ENCODE measurements at regions not wholly inside any gene's neighbourhood (a gene's known extent, or its start where the extent isn't known, plus 50 kb on each side); places are given as distances from the start of the nearest gene placed in this dataset.

DNA sequence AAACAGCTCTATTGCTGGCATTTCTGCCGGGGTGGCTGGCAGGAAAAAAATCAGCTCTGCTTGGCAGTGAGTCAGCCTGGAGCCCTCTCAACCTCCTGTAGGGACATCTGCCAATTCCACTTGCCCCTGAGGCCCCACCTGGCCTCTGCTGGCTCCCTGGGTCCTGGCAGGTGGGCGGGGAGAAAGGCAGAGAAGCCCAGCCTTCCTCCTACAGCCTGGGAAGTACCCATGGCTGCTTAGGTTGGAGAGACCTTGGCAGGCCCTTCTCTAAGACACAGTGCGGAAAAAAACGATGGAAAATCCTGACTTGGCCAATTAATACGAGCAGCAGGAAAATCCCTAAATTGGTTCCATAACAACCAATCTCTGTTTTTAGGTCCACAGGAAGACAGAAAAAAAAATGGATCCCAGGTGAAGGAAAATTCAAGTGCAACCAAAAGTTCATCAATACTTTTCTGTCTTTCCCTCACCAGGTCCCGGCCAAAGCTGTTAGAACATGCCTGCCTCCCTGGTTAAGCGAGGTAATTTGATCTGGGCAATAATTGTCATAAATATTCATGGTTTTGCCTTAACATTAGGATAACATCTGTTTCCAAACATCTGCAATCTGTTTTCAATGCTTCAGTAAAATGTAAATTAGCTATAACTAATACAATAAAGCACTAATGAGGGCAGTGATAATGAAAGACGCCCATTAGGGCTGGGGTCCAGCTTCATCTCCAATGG lies 245.9 kb downstream of the TFCP2L1 start:
- no peak for DNase-seq

DNA sequence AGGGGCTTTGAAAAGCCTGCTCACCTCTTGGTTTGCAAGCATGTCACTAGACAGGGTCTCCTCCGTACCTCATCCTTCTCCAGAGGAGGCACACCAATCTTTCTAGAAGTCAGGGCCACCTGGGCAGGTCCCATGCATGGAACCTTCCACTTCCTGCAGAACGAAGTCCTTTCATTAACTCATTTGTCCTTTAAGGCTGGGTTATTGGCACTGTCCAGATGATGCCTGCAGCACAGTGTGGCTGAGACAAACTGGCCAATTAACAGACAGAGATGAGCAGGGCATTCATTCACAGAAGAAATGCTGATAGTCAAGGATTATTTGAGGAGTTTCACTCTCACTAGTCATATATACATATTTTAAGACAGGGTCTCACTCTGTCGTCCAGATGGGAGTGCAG lies 245.3 kb downstream of the TFCP2L1 start:
- DNase-seq: no peak

DNA sequence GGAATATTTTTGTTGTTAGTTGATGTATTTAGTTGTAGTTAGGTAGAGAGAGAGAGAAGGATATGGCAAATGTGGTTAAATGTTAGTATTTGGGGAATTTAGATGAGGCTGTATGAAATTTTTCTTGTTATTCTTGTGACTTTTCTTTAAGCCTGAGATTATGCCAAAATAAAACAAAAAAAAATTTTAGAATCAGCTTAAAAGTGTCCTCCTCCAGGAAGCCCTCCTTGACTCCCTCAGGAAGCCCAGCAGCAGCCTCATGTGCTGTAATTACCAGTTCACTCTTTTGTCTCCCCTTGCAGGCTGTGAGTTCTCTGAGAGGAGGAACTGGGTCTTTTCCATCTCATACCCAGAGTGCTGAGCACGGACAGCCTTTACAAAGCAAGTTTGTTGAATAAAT lies 243.5 kb downstream of the TFCP2L1 start:
- no peak for DNase-seq

DNA sequence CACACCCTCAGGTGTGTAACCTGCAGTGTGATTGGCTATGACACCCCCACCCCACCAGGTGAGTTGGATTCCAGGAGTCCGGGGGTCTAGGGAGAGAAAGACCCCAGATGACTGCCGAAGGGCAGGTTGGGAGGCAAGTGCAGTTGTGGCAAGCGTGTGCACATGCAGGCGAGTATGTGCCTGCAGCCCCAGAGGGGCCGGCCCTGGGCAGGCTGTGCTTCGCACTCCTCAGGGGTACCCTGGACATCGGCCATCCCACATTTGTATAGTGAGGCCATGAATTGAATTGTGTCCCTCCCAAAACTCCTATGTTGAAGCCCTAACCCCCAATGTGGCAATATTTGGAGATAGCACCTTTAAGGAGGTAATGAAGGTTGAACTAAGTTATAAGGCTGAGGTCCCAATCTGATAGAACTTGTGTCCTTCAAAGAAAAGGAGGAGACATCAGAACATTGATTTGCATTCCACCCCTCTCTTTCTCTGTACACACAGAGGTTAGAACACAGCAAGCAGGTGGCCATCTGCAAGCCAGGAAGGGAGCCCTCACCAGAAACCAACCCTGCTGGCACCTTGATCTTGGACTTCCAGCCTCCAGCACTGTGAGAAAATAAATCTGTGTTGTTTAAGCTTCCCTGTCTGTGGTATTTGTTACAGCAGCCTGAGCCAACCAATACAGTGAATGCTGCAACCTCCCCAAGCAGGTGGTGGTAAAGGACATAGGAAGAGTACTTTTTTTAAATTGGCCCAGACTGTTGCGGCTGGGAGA lies 241.8 kb downstream of the TFCP2L1 start:
- no peak for DNase-seq

DNA sequence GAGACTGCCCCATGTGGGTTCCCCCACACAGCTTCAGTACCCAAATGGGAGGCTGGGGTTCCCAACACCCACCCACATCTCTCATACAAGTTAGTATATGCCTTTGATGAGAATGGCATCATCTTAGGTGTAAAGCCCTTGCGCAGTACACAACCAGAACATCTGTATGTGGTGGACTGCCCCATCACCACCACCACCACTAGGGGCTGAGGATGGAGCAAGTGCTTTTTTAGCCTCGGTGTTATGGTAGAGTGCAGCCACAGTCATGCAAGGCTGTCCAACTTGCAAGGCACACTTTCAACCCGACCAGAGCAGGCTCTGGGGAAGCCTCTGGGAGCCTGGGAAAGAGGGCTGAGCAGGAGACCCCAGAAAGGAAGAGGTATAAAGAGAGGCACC lies 241.2 kb downstream of the TFCP2L1 start:
- DNase-seq: no peak

DNA sequence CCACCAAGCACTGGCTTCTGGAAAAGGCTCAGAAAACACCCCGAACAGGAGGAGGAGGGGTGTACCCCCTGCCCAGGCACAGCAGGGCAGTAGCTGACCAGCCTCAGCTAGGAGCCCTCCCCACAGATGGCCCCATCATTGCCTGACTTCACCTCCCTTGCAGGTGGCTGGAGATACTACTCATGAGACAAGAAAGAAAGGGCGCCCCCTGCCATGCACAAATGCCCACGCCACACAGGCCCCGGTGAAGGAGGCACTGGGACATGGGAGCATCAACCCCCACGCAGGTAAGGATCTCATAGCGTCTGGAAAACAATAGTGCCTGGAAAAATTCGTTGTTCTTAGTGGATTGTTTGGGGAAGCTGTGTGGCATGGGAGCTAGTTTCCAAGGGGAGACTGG lies 240.6 kb downstream of the TFCP2L1 start:
- no peak for DNase-seq

DNA sequence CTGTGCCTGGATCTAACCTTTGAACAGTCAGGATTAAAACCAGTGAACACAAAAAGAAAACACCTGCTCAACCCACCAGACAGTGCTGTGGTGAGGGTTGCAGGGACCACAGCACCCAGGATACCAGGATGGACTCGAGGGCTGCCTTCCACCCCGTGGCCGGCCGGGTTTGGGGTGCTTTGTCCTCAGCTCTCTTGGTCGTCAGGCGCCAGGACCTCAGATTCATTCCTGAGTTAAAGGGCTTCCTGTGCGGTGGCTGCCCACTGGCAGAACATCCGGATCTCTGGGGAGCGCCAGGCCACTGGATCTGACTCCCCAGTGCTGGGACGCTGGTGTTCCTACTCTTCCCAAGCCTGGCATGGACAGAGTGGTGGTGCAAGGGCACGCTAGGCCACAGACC lies 239.8 kb downstream of the TFCP2L1 start:
- no peak for DNase-seq

DNA sequence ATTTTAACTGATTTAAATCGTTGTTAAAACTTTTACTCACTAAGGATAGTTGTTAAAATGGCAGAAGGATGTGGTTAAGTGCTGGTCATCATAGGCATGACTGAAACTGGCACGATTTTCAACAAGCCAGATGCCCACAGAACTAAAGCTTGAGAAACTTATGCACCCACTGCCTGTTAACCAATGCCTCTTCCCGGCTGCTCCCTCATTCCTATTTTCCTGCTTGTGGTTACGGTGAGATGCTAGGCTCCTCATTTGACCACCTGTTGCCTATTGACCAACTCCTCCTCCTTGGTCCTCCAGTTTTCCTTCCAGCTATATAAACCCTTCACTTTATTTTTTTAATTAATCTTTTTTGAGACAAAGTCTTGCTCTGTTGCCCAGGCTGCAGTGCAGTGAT lies 238.7 kb downstream of the TFCP2L1 start:
- DNase-seq: no peak

DNA sequence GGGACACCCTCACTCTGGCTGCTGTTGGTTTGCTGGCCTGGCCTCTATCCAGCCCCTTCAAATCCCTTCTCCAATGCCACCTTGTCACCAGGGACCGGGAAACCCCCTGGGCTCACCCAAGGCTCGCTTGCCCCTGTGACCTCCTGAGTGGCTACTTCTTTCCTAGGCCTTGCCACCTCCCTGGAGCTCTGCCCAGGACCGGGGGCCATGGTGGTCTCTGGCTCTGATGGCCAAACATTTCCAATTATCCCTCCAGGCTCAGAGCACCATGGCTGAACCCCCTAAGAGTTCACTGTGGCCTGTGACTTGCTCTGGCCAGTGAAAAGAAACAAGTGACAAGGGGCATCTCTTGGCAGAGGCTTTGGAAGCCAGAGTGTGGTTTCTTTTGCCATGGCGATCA lies 237.6 kb downstream of the TFCP2L1 start:
- no peak for DNase-seq

DNA sequence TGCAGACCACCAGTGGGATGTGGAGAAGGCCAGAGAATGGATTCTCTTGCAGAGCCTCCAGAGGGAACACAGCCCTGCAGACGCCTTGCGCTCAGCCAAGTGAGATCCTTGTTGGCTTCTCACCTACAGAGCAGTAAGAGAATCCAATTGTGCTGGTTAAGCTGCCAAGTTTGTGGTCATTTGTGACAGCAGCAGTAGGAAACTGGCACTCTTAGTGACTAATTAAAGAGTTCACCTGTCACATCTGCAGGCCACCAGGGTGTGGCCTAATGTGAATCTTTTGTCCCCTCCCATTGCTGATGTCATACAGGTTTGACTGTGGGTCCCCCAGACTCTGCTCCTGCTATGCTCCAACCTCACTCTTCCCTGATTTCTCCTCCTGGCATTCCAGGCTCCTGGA lies 235.9 kb downstream of the TFCP2L1 start:
- no peak for DNase-seq

DNA sequence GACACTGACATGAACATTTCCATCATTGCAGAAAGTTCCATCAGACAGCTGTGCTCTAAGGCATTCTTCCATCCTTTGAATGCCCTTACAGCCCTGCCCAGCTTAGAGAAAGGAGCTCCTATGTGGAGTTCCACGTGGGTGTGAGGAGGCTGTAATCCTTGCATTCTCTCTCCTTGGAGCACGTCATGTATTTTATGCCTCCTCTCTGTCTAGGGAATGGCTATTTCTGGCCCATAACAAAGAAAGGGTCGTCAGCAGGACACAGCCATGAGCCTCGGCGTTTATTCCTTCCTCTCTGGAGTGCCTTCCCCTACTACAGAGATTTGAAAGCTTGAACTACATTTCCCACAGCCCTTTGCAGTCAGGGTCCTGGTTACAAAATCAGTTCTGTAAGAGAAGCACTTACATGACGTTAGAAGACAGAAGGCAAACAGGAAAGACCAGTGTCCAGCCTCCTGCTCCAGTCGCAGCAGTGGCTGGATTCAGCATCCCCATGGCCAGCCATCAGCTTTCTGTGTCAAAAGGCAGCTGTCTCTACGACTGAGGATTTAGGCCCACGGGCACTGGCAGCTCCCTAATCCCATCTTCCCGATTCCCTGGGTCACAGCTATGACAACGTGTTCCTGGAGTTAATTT lies 234.9 kb downstream of the TFCP2L1 start:
- DNase-seq: no peak

DNA sequence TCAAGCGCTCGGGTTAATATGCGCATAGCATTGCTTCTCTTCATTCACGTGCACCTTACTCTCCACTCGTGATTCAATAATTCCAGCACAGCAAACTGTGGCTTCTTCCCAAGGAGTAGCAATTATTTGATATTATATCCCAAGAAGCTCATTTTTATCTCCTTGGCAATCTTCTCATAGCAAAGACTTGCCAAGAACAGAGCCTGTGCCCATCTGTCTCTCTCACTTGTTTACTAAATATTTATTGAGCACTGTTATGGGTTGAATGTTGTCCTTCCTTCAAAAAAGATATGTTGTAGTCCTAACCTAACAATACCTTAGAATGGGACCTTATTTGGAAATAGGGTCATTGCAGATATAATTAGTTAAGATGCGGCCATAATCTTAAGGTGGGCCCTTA lies 233.7 kb downstream of the TFCP2L1 start:
- DNase-seq: no peak

DNA sequence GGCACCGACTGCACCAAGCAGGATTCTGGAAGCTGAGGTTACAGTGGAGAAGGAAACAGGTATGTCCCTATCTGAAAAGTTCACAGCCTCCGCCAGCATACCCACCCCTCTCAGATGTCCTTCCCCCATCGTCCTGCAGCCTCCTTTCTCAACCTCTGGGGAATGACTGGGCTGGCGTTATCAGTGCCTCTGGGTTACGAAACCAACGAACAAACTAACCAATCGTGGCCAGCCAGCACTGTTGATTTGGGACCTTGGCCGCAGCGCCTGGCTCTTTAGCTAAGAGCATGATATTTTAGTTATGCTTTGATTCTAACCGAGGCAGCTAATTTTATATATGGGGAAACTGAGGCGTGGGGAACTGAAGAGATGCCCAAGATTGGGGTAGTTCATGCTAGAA lies 233.0 kb downstream of the TFCP2L1 start:
- DNase-seq: no peak

DNA sequence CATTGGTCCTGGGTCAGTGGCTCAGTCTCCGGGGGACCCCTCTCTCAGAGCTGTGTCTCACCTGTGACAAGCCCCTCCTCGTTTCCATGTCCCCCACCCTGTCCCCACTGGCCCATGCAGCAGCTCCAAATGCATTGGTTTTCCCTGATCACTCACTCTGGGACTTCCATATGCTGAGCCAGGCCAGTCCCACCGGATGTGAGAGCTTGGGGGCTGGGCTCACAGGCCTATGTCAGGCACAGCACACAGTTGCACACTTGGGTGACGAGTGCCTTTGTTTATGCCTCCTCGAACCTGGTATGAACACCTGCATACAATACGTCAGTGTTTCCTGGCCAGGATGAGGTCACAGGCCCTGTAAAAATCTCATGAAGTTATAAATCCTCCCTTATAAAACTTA lies 232.5 kb downstream of the TFCP2L1 start:
- DNase-seq: no peak

DNA sequence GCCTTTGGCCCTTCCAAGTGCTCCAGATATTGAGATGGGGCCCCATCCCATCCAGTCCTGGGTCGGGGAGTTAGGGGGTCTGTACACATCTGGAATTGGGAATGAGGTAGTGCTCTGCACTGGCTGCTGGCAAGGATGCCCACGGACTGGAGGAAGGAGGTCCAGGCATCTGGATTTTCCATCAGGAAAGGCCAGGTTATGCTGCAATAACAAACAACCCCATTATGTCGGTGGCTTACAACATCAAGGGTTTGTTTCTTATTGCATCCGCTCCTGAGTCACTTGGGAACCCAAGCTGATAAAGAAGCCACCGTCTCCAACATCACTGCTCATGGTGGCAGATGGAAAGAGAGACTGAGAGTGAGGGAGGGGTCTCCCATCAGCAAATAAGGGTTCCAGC lies 229.9 kb downstream of the TFCP2L1 start:
- DNase-seq: no peak

DNA sequence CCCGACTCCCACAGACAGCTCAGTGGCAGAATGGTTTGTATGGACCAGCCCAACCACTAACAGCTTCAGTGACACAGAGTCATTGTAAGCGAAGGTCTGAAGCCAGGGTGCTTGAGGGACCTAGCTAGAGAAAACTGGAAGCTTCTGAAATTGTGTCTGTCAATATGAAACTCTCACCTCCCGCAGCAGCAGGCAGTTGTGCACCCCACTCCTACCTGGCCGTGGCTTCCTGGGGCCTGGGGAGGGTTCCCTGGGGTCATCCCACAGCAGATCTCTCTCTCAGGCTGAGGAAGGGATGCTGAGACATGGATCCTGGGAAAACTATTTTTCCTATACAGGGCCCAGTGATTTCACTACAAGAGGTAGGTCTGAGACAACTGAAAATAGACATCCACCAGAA lies 229.5 kb downstream of the TFCP2L1 start:
- DNase-seq: no peak

DNA sequence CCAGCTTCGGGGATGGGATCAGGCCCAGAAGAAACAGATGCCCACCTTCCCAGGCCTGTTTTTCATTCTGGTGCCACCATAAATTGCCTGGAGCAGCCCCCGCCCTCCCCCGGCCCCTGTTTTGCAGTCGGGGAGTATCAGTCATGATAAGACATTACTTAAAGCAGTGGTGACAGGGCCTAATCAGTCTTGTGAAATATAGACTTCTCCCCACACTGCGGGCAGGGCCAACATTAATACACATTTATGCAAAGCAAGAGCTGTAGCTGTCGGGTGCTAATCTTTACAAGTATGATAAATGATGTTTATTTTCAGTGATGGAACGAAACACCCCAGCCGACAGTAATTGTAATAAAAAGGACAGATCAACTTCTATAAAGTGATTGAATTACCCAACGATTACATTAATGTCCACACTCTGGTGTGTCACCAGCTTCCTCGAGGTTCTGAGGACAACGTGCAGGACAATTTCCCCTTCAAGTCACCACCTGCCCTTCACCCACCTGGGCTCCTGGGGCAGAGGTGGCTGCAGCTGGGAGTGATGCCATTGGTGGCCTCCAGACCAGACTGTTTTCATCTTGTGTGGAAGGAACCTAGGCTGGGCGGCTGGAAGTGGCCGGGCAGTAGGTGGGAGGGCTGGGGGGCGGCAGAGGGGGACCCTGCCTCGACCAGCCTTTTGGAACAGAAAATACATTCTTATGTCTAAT lies 226.0 kb downstream of the TFCP2L1 start:
- no peak for DNase-seq

DNA sequence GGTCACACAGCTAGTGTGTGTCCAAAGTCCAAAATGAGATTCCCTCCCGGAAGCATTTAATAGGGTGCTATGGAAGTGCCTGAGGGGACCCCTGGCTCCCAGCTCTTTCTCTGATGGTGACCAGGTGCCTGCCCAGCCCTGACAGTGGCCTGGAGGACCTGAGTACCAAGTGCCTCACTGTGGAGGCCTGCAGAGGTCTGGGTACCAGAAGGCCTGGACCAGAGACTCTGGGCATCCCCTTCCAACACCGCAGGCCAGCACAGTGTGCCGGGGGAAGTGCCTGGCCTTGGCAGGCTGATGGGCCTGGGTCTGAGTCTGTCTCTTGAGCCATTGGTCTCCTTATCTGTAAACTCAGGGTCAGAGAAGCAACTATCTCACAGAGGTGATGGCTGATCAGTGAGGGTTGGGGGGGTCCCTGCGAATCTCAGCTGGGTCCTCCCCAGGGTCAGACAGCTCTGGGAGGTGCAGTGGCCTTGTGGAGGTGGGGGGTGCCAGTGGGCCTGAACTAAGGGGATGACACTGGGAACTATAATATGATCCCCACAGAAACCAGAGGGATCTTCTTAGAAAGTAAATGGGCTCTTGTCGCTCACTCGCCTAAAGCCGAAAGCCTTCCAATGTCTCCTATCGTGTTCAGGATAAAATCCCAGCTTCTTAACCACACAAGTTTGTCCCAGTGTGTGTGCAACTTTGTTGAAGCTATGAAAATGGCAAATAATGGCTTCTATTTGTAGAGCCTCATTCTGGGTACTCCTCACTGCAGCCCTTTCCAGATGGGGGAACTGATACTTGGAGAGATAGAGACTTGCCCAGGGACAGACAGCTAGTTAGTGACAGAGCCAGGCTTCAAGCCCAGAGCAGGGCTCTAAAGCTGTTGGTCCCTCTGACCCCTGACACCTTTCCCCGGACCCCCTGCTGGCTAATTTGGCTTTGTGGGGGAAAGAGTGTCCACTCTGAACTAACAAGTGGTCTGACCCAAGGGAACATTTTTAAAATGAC lies 225.1 kb downstream of the TFCP2L1 start:
- no peak for DNase-seq

DNA sequence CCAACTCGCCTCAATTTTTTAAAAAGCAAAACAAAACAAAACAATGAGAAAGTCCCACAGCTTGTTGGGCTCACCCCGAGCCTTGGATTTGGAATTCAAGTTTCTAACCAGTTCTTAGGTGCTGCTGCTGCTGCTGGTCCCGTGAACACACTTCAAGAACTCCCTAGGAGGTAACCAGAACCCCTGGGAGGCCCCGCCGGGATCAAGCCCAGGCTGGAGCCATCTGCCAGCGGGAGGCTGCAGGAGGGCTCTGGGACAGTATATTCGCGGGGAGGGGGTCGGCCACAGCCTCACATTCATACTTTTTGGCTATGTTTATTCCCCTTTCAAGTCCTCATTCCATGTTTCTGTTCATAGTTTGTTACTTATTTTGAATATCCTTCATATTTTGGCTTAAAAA lies 223.4 kb downstream of the TFCP2L1 start:
- no peak for DNase-seq

DNA sequence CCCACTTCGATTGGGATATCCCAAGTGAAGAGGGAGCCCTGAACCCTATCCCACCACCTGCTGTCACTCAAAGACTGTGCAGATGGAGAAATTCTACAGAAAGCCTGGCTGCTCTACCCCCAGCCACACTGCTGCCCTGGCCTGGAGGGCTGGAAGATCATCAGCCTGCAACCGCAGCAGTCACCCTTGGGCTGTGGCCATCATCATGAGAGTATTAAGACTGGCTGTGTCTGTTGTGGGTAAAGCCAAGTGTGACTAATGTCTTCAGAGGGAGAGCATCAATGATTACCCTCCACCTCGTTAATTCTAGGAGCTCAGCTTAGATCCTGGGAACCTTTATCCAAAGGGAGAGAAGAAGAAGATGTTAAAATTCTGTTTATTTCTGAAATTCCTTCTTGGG lies 221.5 kb downstream of the TFCP2L1 start:
- DNase-seq: no peak

DNA sequence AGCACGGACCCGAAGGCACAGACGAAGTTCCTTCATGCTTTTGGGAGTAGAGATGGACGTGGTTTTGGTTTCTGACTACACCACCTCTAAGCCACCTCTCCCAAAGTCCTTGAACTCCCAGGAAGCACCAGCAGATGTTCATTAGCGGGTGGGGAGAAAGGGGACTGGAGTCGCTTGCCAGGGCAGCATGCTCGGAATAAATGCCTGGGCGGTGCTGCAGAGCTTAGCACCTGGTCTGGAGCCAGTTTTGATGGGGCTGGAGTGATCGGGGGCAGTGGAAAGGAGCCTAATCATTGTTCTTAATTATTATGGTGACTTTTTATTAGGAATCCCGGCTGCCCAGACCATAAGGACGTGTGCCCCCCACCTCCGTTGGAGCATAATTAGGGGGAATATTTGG lies 220.8 kb downstream of the TFCP2L1 start:
- DNase-seq: no peak

DNA sequence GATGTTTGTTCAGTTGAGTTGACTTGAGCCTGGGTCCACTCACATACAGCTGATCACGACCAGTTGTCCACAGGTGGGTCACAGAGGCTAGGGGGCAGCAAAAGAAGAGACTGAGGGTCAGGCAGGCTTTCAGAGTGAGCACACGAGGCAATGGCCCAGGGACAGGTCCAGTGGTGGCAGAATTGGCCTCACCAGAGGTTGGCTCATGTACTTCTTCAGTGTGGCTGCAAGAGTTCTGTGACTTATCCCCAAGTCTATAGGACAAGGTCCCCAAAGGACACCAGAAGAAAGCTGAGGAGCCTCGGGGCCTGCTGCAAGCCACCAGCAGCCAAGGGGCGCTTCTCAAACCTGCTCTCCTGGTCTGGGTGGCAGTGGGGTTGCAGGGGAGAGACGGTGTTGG lies 219.8 kb downstream of the TFCP2L1 start:
- no peak for DNase-seq

Measured in activated naive CD4-positive, alpha-beta T cell treated with Interleukin-2 at 50 U/mL for 16 hours (primary cell).